Effector memory CD4-positive, alpha-beta T cell (primary cell): ENCODE measurements at regions not wholly inside any gene's neighbourhood (a gene's known extent, or its start where the extent isn't known, plus 50 kb on each side); places are given as distances from the start of the nearest gene placed in this dataset.

Source experiments
- DNase-seq, 3 donors: peaks; one replicate each; pipeline ENCODE4 v3.0.0-alpha.2; 2020
- H3K27ac ChIP-seq: 2 replicates; pipeline ENCODE4 v1.7.0; 2013; ENCODE audit warnings: mild to moderate bottlenecking, low read length, moderate library complexity; ENCODE audit not compliant: insufficient read depth, poor library complexity, severe bottlenecking
- H3K27me3 ChIP-seq: replicated peaks from 2 replicates; pipeline ENCODE4 v1.7.0; 2013; ENCODE audit warnings: mild to moderate bottlenecking, low read length; ENCODE audit not compliant: insufficient read depth, control insufficient read depth, poor library complexity, severe bottlenecking
- H3K36me3 ChIP-seq: 2 replicates; pipeline ENCODE4 v1.7.0; 2013; ENCODE audit warnings: mild to moderate bottlenecking, low read length, moderate library complexity; ENCODE audit not compliant: control insufficient read depth, insufficient read depth
- H3K4me1 ChIP-seq: 2 replicates; pipeline ENCODE4 v1.7.0; 2013; ENCODE audit warnings: low read length, mild to moderate bottlenecking; ENCODE audit not compliant: control insufficient read depth, insufficient read depth, poor library complexity, severe bottlenecking
- H3K4me3 ChIP-seq: 2 replicates; pipeline ENCODE4 v1.7.0; 2013; ENCODE audit warnings: low read length, low read depth, mild to moderate bottlenecking; ENCODE audit not compliant: insufficient read depth, poor library complexity, severe bottlenecking
- H3K9me3 ChIP-seq: 2 replicates; pipeline ENCODE4 v1.7.0; 2013; ENCODE audit warnings: mild to moderate bottlenecking, low read length, moderate library complexity; ENCODE audit not compliant: control insufficient read depth

DNA sequence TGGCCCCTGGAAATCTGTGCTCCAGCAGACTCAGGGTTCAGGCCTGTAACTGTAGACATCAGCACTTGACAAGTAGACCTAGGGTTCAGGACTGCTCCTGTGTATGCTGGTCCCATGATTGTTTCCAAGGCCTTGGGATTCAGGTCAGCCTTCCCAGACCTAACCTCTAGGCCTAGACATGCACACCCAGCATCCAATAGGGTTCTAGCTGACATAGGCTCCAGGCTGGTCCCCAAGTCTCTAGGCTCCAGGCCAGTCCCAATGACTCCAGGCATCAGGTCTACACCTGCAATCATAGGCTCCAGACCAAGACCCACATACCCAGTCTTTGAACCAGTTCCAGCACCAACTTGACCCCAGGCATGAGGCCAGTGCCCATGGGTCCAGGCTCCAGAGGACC lies 166.2 kb upstream of the GRIA4 start:
- H3K4me3 ChIP-seq = no peak overlapping the region

DNA sequence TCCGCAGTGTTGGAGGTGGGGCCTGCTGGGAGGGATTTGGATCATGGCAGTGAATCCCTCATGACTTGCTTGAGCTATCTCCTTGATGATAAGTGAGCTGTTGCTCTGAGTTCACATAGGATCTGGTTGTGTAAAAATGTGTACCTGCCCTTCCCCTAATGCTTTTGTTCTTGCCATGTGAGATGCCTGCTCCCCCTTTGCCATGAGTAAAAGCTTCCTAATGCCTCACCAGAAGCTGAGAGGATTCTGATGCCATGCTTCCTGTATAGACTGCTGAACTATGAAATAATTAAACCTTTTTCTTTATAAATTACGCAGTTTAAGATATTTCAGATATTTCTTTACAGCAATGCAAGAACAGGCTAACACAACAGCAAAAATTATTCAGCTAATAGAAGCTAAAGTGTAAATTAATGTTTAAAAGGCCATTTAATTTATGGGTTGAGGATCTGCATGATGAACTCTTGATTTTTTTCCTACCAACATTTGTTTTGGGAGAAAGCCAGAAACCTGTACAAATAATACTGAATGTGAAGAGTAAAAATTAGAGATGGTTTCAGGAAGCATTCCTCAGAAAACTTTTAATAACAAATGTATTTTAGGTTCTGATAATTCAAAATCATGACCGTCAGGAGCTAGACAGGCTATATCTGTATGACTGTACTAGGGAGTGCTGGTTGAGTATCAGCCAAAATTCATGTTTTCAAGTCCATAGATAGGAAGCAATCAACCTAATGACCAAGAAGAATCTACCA lies 177.5 kb upstream of the GRIA4 start:
- Histone ChIP-seq H3K4me3 (no peak overlapping the region), H3K9me3 (no peaks in the 10 kb centered on the region), H3K27ac (no peak overlapping the region), H3K4me1 (no peaks in the 10 kb centered on the region), H3K36me3 (no peaks in the 10 kb centered on the region), H3K27me3 (no peaks in the 10 kb centered on the region)
- no peak for DNase-seq

More for the DNA sequence above, 166.2 kb upstream of the GRIA4 start:
- no peak for DNase-seq
- Histone ChIP-seq H3K4me1 (no peaks in the 10 kb centered on the region), H3K36me3 (no peaks in the 10 kb centered on the region), H3K27me3 (no peaks in the 10 kb centered on the region), H3K9me3 (no peaks in the 10 kb centered on the region), H3K27ac (no peak overlapping the region)

DNA sequence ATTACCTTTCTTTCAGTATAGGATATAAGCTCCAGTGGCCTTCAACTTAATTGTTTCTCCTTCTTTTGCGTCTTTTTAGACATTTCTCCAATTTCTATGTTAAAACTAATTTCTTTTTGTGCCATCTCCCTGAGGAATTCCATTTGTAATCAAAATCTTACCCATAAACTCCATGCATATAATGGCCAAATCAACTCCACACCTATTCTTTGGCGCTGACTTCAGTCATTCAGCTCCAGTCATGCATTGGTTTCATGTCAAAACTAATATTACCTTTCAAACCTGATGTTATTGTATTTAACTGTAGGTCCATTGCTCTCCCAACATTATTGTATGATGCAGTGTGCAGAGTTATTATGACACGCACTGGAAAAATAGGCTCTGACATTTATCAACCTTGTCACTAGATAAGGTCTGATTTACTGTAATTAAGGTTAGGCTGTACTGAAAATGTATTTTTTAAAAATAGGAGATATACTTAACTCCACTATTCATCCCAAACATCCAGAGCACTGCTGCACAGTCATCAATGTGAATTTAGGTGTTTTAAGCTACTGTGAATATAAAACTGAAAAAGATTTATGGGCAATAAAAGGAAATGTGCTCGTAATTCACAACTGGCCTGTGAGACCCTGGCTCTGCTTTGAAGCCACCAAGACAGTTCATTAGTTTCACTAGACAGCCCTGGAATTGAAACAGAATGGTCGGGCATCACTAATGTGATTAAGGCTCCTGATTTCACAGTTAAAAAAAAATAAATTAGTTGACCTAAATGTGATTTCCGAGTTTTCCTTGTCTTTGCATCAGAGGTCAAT lies 180.6 kb upstream of the GRIA4 start:
- Histone ChIP-seq H3K36me3 (no peaks in the 10 kb centered on the region), H3K4me1 (no peaks in the 10 kb centered on the region), H3K9me3 (no peaks in the 10 kb centered on the region), H3K27me3 (no peaks in the 10 kb centered on the region), H3K27ac (no peak overlapping the region), H3K4me3 (no peak overlapping the region)
- DNase-seq = no peak

DNA sequence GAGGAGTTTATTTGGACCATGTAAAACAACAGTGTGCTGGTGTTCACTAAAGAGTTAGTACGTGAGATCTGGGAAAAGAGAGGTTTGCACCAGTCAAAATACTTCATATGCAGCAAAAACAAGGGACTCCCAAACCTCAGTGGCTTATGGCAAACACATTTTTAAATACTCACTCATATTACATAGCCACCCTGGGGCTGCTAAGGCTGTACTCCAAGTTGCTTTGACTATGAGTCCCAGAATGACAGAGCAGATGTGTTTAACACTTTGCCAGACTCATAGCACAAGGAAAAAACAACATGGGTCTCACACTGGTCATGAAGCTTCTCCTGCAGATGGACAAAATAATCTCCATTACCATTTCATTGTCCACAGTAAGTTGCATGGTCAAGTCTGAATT lies 202.8 kb upstream of the GRIA4 start:
- no peak for DNase-seq
- H3K4me3 ChIP-seq = no peak overlapping the region
- no peaks in the 10 kb centered on the region for H3K36me3 ChIP-seq
- no peaks in the 10 kb centered on the region for H3K4me1 ChIP-seq
- no peaks in the 10 kb centered on the region for H3K27me3 ChIP-seq
- no peaks in the 10 kb centered on the region for H3K9me3 ChIP-seq
- H3K27ac ChIP-seq = no peak overlapping the region

DNA sequence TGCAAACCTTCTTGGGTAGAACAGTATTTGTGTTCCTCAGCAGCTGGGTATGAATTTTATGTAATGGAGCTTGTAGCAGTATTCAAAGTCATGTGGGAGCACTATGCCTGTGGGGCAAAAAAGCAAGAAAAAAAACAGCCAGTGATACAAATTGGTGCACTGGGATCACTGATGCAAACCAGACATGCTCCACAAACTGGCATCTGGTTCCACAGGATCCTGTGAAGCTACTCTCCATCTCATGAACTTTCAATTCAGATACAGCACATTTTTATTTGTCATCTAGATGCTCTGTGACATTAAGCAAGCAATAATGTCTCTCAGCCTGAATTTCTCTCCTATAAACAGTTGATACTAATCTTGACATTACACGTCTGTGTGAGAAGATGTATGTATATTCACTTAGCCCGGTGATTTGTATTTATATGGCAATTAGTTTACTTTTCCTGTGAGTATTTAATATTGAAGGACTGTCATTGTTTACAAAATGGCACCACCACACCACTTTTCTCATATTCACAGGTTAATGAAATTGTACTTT lies 208.5 kb upstream of the GRIA4 start:
- H3K27ac ChIP-seq = no peak overlapping the region
- DNase-seq = no peak
- no peaks in the 10 kb centered on the region for H3K36me3 ChIP-seq
- H3K9me3 ChIP-seq = no peaks in the 10 kb centered on the region
- no peak overlapping the region for H3K4me3 ChIP-seq
- H3K27me3 ChIP-seq = no peaks in the 10 kb centered on the region
- H3K4me1 ChIP-seq = no peaks in the 10 kb centered on the region

DNA sequence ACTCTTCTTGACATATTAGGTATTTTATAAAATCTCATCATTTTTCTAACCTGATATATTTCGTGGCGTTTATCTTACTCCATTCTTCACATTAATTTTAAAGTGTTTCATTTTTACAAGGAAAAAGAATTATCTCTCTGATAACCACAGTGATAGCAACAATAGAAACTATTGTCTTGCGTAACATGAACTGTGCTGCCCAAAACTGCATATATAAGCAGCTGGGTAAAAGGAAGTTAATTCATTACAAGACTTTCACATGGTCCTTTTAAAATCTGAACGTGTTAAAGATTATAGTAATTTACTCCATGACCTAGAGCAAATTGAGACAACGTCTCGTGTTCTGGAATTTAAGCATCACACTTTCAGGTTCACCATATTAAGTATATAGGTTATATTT lies 210.4 kb upstream of the GRIA4 start:
- Histone ChIP-seq H3K27me3 (no peaks in the 10 kb centered on the region), H3K9me3 (no peaks in the 10 kb centered on the region), H3K27ac (no peak overlapping the region), H3K4me3 (no peak overlapping the region), H3K36me3 (no peaks in the 10 kb centered on the region), H3K4me1 (no peaks in the 10 kb centered on the region)
- DNase-seq = no peak

DNA sequence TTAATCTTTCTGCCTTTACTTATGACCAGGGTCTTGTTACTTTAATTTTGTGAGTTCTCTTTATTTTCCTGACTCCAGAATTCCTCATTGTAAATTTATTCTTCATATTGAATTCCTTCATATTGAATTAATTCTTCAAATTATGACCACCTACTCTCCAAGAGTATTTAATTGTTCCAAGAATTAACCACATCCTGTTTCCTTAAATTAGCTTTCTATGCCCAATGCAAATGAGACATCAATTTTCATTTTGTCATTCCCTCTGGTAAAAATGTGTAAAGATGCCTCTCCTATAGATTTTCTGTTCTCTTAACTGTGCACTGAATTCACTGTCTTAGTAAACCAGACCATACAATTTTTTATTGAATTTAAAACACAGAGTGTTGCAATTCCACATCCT lies 211.2 kb upstream of the GRIA4 start:
- Histone ChIP-seq H3K4me3 (no peak overlapping the region), H3K9me3 (no peaks in the 10 kb centered on the region), H3K27ac (no peak overlapping the region), H3K4me1 (no peaks in the 10 kb centered on the region), H3K36me3 (no peaks in the 10 kb centered on the region), H3K27me3 (no peaks in the 10 kb centered on the region)
- no peak for DNase-seq

DNA sequence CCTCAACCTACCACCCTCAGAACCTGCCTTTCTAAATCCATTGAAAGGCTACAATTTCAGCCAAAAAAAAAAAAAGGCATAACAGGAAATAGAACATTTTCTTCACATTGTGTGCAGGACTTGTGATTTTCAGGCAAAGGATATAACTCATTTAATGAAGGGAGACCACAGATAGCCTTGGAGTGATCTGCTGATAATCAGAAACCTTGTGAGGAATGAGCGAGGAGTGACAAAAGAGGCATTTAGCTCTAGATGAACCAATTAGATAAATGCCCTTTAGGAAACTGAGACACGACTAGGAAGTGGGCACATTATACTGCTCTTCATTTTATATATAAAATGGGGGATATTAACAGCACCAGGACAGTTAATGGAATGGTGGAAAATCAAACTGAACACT lies 216.5 kb upstream of the GRIA4 start:
- H3K9me3 ChIP-seq = no peaks in the 10 kb centered on the region
- H3K27ac ChIP-seq = no peak overlapping the region
- no peaks in the 10 kb centered on the region for H3K36me3 ChIP-seq
- H3K27me3 ChIP-seq = no peaks in the 10 kb centered on the region
- no peak for DNase-seq
- no peaks in the 10 kb centered on the region for H3K4me1 ChIP-seq
- no peak overlapping the region for H3K4me3 ChIP-seq

DNA sequence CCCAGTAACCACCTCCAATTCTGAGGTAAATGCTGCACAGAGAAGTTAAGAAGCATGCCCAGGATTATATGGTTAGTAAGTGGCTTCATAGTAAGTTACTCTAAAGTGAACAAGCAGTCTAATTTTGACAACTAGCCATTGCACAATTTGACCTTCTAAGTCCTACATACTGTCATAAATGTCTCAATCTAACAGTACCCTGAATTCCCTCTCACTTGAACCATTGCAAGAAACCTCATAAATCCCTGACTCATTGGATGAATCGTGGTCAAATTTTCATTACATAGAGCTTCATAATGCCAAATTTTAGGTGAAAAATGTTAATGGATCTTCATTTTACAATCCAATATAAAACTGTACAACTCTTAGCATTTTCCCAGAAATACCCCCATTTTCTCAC lies 217.3 kb upstream of the GRIA4 start:
- H3K9me3 ChIP-seq = no peaks in the 10 kb centered on the region
- DNase-seq = no peak
- H3K4me3 ChIP-seq = no peak overlapping the region
- no peaks in the 10 kb centered on the region for H3K4me1 ChIP-seq
- H3K36me3 ChIP-seq = no peaks in the 10 kb centered on the region
- no peaks in the 10 kb centered on the region for H3K27me3 ChIP-seq
- H3K27ac ChIP-seq = no peak overlapping the region

DNA sequence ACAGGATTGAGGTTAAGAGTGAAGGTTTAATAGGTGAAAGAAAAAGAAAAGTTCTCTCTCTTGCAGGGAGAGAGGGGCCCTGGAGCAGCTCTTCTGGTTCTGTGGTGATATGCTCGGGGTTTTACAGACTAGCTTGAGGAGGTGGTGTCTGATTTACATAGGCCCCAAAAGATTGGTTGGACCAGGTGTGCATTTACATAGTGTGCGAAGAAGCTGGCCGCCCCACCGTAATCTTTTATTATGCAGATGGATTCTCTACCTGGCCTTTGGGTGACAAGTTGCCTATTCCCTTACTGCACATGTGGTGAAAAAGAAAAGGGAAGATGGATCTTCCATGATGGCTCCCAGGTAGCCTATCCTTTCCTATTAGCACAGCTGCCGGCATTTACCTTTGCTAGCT lies 219.9 kb upstream of the GRIA4 start:
- Histone ChIP-seq H3K4me1 (no peaks in the 10 kb centered on the region), H3K27me3 (no peaks in the 10 kb centered on the region), H3K9me3 (no peaks in the 10 kb centered on the region), H3K27ac (no peak overlapping the region), H3K36me3 (no peaks in the 10 kb centered on the region), H3K4me3 (no peak overlapping the region)
- DNase-seq = no peak
